ENCODE measurements at regions not wholly inside any gene's neighbourhood (a gene's known extent, or its start where the extent isn't known, plus 50 kb on each side); places are given as distances from the start of the nearest gene placed in this dataset.

GRCh38 chr11:44671234-44671633, 55.5 kb upstream of the TSPAN18 start:
- TF ChIP-seq, protein P1, sequence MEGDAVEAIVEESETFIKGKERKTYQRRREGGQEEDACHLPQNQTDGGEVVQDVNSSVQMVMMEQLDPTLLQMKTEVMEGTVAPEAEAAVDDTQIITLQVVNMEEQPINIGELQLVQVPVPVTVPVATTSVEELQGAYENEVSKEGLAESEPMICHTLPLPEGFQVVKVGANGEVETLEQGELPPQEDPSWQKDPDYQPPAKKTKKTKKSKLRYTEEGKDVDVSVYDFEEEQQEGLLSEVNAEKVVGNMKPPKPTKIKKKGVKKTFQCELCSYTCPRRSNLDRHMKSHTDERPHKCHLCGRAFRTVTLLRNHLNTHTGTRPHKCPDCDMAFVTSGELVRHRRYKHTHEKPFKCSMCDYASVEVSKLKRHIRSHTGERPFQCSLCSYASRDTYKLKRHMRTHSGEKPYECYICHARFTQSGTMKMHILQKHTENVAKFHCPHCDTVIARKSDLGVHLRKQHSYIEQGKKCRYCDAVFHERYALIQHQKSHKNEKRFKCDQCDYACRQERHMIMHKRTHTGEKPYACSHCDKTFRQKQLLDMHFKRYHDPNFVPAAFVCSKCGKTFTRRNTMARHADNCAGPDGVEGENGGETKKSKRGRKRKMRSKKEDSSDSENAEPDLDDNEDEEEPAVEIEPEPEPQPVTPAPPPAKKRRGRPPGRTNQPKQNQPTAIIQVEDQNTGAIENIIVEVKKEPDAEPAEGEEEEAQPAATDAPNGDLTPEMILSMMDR (conservative IDR thresholded peaks at IDR 0.05), result no peak
- no peak for TF ChIP-seq EZH2 (IDR thresholded peaks at IDR 0.05; ENCODE audit: low read depth)

All from PC-9 (cell line).